Uterus (tissue), 2 donors: ENCODE measurements at regions not wholly inside any gene's neighbourhood (a gene's known extent, or its start where the extent isn't known, plus 50 kb on each side); places are given as distances from the start of the nearest gene placed in this dataset.

ENCODE experiments used
- POLR2A ChIP-seq, 2 donors: fragments of 450-650 bp; IDR thresholded peaks; one replicate each; pipeline ENCODE4 v1.6.1; 2016; ENCODE audit warnings: antibody characterized with exemption in 2 of 2, mild to moderate bottlenecking in 1 of 2, moderate library complexity in 1 of 2
- TF ChIP-seq, protein P1 (sequence below), 4 experiments: fragments of 200-600 bp in 2 of 4; fragments of 450-650 bp in 2 of 4; sonication (generic) in 2 of 4; IDR thresholded peaks; one replicate each; pipeline ENCODE4 v1.5.1; 2016 to 2019; ENCODE audit warnings: antibody characterized with exemption in 4 of 4, mild to moderate bottlenecking in 2 of 4, moderate library complexity in 1 of 4

DNA sequence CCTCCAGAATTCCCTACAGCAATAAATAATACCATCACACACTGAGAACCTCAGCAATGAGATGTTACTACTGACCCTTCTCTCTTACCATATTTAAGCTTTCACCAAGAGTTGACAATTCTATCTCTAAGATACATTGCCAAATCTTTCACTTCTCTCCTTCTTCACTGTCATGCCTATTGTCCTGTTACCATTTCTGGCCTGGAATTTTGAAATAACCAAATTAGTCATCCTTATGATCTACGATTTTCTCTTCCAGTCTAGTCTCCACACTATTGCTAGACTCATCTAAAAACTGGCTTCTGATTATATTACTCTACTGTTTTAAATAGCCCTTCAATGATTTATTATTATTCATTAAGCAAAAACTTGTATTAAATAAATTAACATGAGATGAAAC, 656.1 kb upstream of the ADGRL4 start:
- TF ChIP-seq, protein P1, sequence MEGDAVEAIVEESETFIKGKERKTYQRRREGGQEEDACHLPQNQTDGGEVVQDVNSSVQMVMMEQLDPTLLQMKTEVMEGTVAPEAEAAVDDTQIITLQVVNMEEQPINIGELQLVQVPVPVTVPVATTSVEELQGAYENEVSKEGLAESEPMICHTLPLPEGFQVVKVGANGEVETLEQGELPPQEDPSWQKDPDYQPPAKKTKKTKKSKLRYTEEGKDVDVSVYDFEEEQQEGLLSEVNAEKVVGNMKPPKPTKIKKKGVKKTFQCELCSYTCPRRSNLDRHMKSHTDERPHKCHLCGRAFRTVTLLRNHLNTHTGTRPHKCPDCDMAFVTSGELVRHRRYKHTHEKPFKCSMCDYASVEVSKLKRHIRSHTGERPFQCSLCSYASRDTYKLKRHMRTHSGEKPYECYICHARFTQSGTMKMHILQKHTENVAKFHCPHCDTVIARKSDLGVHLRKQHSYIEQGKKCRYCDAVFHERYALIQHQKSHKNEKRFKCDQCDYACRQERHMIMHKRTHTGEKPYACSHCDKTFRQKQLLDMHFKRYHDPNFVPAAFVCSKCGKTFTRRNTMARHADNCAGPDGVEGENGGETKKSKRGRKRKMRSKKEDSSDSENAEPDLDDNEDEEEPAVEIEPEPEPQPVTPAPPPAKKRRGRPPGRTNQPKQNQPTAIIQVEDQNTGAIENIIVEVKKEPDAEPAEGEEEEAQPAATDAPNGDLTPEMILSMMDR (IDR thresholded peaks at IDR 0.05), result no peak
- TF ChIP-seq POLR2A (IDR thresholded peaks at IDR 0.05), result no peak
